SH-SY5Y (cell line): ENCODE measurements at regions not wholly inside any gene's neighbourhood (a gene's known extent, or its start where the extent isn't known, plus 50 kb on each side); places are given as distances from the start of the nearest gene placed in this dataset.

ENCODE experiments used
- GATA2 ChIP-seq: IDR thresholded peaks from 2 replicates; pipeline ENCODE4 v1.6.1; 2011; ENCODE audit warnings: mild to moderate bottlenecking, low read depth, low read length
- GATA3 ChIP-seq: IDR thresholded peaks from 2 replicates; pipeline ENCODE4 v1.6.1; 2011; ENCODE audit warnings: low read depth, mild to moderate bottlenecking, low read length, moderate library complexity

DNA sequence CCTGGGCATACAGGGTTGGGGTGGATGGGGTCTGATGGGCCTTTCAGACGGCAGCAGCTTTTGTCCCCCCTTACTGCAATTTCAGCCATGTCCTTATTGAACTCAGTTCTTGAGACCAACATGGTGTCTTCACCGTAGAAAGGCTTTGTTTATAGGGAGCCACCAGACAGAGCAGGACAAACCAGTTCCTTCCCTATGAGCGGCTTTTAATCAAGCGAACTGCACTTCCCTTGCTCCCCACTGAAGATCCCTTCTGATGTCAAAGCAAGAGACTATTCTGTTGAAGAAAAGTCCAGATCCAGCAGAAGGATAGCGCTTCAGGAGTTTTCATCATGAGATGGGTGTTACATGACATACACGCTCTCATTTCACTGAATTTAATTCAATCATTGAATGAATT is 100.4 kb downstream of the CD47 start:
- TF ChIP-seq GATA2 = no peak
- no peak for TF ChIP-seq GATA3
